ENCODE measurements at regions not wholly inside any gene's neighbourhood (a gene's known extent, or its start where the extent isn't known, plus 50 kb on each side); places are given as distances from the start of the nearest gene placed in this dataset.

DNA sequence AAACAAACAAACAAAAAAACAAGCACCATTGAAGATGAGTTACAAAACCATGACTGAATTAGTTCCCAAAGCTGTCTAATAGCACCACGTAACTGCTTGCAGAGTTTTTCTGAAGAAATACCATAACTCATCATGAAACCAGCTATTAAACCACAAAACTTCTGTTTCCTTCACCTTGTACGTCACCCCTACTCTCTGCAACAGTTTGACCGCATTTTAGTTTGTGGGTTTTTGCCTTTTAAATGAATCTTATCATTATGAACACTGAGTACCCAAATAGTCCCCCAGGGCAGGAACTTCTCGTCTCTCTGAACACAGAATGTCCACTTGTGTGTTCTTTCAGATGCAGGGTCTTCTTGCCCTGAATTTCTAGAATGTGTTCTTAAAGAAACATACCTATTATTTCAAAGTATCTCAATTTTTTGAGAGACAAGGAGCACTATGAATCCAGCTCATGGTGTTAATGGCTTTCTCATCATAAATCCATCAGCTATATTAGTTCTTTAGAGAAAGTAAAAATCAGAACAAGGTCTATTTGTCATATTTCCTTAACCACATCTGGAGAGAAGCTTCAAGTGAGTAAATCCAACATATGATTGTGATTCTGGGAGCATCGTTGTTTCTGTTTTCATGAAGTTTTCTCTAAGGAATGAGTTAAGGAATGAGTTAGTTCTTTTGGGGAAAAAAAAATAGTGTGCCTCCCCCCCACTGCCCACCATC, 210.6 kb downstream of the AUH start:
- peak; percentile 97 for DNase-seq (ENCODE audit: low read depth)
- H3K4me3 ChIP-seq (ENCODE audit: low read length) = no peak overlapping the region
- TF ChIP-seq, protein P1, sequence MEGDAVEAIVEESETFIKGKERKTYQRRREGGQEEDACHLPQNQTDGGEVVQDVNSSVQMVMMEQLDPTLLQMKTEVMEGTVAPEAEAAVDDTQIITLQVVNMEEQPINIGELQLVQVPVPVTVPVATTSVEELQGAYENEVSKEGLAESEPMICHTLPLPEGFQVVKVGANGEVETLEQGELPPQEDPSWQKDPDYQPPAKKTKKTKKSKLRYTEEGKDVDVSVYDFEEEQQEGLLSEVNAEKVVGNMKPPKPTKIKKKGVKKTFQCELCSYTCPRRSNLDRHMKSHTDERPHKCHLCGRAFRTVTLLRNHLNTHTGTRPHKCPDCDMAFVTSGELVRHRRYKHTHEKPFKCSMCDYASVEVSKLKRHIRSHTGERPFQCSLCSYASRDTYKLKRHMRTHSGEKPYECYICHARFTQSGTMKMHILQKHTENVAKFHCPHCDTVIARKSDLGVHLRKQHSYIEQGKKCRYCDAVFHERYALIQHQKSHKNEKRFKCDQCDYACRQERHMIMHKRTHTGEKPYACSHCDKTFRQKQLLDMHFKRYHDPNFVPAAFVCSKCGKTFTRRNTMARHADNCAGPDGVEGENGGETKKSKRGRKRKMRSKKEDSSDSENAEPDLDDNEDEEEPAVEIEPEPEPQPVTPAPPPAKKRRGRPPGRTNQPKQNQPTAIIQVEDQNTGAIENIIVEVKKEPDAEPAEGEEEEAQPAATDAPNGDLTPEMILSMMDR (conservative IDR thresholded peaks at IDR 0.05; ENCODE audit: low read length) = no peak

DNA sequence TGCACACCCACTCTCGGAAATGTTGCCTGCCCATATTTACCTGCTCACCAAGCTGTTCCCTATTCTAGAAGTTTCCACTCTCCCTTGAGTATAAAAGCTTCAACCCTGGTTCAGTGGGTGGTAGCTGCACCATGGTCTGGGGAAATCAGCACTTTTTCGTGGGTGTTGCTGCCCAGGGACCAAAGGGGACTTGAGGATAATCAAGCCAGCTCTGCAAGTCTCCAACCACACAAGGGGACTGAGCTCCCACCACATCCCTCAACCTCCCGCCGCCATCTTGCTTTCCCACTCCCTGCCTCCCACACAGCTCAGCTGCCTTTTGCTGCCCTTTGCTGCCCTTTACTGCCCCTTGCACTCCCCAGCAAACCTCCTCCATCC, 210.0 kb downstream of the AUH start:
- DNase-seq (ENCODE audit: low read depth) = no peak
- no peak overlapping the region for H3K4me3 ChIP-seq (ENCODE audit: low read length)
- TF ChIP-seq, protein P1 (conservative IDR thresholded peaks at IDR 0.05; ENCODE audit: low read length) = no peak

DNA sequence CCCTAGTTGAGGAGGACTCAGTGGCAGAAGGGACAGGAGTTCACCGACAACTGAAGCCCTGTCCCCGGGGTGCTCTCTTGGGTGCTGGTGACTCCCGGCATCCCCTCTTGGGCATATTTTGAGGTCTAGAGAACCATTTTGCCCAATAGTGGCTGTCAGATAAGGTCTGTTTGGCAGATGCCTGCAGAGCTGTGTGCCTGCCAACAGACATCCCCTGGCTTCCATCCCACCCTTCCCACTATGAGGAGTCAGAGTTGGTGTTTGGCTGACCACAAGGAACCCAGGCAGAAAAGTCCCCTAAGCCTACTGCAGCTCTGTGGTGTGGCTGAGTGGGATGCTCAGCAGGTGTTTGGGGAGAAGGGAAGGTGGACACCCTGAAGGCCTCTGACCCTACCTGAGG, 207.0 kb downstream of the AUH start:
- no peak overlapping the region for H3K4me3 ChIP-seq (ENCODE audit: low read length)
- TF ChIP-seq, protein P1 (conservative IDR thresholded peaks at IDR 0.05; ENCODE audit: low read length) = no peak
- peak; percentile 63 for DNase-seq (ENCODE audit: low read depth)

DNA sequence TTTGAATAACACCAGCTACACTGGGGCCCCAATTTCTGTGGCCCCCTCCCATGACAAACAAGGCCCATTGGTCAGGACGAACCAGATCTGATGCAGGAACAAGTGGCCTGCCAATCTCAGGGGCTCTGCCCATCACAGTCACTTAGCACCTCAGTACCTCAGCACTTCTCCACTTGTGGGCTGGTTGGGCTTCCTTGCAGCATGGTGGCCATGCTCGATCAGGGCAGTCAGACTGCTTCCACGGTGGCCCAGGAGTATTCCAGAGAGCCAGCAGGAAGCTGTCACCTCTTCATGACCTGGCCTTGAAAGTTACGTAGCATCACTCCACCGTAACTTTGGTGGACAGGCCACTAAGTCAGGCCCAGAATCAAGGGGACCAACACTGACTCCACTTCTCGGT, 206.5 kb downstream of the AUH start:
- H3K4me3 ChIP-seq (ENCODE audit: low read length) = no peak overlapping the region
- no peak for DNase-seq (ENCODE audit: low read depth)
- TF ChIP-seq, protein P1 (conservative IDR thresholded peaks at IDR 0.05; ENCODE audit: low read length) = no peak

DNA sequence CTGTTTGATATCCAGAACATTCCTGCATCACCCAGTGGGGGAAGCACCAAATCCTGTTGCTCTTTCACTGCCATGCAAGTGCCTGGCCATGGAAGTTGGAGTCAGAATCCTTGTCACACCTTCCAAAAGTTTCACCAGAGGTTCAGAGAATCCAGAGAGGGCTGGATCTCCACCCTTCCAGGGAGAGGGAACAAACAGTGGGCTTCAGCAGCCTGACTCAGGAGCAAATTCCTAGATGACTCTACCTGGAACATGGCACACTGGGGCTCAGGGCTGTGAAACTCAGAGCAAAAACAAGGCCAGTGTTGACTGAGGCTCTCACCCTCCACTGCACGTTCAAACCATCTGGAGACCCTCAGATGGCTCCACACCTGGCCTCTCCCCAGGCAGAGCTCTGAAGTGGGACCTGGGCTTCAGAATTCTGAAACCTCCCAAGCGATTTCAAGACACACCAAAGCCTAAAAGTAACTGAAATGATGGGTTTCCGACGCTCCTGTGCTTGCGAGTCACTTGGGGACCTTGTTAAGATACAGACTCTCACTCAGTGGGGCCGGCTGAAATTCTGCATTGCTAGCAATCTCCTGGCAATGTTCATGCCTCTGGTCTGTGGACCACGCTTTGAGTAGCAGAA, 205.9 kb downstream of the AUH start:
- TF ChIP-seq, protein P1 (conservative IDR thresholded peaks at IDR 0.05; ENCODE audit: low read length) = no peak
- no peak for DNase-seq (ENCODE audit: low read depth)
- H3K4me3 ChIP-seq (ENCODE audit: low read length) = no peak overlapping the region

DNA sequence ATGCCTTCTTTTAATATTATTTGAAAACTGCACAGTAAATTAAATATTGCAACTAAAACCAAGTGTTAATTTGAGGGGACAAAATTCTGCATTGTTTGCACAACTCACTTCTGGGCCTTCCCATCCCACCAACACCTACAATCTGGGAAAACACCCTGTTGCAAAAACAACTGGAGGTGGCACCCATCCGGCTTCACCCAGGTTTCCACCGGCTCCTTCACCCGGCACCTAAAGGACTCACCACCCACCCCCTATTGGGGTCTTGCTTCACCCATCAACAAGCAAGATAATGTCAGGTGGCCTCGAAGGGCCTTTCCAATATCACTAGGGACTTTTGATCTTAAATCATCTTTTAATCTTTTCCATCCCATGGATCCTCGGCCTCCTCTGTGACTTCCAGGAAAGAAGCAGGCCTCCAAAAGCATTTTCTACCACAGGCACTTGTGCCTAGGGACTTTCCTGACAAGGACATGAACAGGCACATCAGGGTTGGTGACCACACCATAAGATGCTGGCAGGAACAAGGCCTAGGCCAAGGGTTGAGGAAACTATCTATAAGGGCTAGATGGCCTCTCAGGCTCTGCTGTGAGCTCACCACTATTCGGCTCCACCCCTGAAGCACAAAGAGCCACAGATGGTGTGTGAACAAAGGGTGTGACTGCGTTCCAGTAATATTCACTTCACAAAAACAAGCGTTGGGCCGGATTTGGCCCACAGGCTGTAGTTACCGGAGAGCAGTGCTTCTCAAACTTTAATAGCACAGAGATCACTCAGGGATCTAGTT, 205.1 kb downstream of the AUH start:
- TF ChIP-seq, protein P1 (conservative IDR thresholded peaks at IDR 0.05; ENCODE audit: low read length) = no peak
- H3K4me3 ChIP-seq (ENCODE audit: low read length) = no peak overlapping the region
- DNase-seq (ENCODE audit: low read depth) = peak; percentile 48
